Stimulated activated CD8-positive, alpha-beta memory T cell treated with anti-CD3 and anti-CD28 coated beads, Interleukin-15, amount 100 ng/mL, for 24 hours (primary cell): ENCODE measurements at regions not wholly inside any gene's neighbourhood (a gene's known extent, or its start where the extent isn't known, plus 50 kb on each side); places are given as distances from the start of the nearest gene placed in this dataset.
"Not testable (repeated sequence)": the region's sequence is repeated elsewhere in the genome, so short reads cannot be mapped to it uniquely, and the experiment has no call there.

Experiments
- DNase-seq: peaks from one replicate; pipeline ENCODE4 v3.0.0-alpha.2; 2020; ENCODE audit warnings: low read depth

DNA sequence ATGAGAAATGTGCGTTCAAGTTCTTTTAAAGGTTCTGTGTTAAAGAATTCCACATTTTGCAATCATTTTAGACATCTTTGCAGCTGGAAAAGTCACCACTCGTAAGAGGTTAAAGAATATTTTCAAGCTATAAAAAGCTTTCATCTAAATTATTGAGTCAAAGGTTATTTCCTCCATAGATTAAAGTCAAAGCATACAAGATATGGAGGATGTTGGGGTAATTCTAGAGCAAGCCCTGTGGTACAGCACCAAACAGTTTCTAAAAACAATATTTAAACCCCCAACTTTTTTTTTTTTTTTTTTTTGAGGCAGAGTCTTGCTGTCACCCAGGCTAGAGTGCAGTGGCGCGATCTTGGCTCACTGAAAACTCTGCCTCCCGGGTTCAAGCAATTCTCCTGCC, 1299.8 kb upstream of the TMEM132C start:
- no peak for DNase-seq

DNA sequence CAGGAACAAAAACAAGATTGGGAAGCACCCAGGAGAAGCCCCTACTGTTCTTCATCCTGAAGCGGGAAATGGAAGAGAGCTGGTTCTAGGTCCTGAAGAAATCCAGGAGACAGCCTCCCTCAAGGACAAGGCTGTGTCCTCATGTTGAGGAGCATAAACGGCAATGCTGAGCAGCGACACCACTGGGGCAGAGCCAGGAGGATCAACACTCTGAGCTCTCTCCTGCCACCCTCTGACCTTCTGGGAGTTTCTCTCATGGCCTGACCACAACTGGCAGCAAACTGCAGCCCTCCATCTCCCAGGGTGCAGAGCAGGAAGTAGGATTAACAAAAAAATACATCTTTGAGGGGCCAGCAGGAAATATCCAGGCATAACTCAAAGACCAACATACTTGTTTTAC, 1292.2 kb upstream of the TMEM132C start:
- DNase-seq: no peak

DNA sequence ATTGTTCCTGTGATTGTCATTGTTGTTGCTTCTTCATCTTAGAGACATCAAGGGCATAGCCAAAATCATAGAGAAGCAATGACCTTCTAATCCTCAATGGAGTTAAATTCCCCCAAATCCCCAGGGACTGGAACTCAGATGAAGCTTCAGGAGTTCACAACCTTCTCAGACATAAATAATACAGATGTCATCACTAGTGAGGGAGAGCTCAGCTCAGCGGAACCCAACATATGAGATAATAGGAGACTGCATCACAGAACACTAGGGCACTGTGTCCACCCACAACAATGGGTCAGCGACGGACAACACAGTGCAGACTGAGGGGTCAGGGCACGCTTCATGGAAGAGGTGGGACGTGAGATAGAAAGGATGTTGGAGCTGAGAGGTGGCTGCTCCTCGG, 1290.4 kb upstream of the TMEM132C start:
- DNase-seq: no peak

DNA sequence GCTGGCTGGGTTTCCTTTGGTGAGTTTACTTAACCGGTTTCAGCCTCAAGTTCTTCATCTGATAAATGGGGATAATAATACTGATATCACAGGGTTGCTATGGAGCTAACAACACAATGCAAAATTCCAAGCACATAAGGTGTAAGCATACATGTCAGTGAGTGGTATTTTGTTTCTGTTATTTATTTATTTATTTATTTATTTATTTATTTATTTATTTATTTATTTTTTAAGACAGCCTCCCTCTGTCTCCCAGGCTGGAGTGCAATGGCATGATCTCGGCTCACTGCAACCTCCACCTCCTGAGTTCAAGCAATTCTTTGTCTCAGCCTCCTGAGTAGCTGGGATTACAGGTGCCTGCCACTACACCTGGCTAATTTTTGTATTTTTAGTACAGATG, 1287.4 kb upstream of the TMEM132C start:
- DNase-seq: not testable (repeated sequence)

DNA sequence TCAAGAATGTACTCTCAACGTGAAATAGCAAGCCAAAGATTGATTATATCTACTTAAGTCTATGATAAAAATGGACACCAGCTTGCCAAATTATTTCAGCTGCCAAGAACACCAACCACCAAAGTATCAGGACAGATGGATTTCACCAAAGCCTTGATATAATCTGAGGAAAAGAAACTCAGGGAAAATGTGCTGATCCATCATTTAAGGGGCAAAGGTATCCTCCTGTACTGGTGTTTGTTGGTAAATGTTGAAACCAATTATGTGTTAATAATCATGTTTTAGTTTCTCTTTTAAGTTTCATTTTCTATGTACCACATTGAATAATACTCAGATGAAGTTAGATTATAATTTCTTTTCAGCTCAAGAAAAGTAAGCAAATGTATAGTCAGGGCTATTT, 1284.3 kb upstream of the TMEM132C start:
- DNase-seq: no peak

DNA sequence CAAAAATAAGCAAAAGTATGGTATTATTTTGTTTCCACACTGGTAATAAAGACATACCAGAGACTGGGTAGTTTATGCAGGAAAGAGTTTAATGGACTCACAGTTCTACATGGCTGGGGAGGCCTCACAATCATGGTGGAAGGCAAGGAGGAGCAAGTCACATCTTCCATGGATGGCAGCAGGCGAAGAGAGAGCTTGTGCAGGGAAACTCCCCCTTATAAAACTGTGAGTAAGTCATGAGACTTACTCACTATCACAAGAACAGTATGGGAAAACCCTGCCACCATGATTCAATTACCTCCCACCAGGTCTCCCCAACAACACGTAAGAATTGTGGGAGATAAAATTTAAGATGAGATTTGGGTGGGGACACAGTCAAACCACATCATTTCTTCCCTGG, 1283.2 kb upstream of the TMEM132C start:
- DNase-seq: not testable (repeated sequence)

DNA sequence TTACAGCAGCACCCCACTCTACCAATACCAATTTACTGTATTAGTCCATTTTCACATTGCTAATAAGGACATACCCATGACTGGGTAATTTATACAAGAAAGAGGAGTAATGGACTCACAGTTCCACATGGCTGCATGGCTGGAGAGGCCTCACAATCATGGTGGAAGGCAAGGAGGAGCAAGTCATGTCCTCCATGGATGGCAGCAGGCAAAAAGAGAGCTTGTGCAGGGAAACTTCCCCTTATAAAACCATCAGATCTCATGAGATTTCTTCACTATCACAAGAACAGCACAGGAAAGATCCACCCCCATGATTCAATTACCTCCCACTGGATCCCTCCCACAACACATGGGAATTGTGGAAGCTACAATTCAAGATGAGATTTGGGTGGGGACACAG, 1281.3 kb upstream of the TMEM132C start:
- DNase-seq: not testable (repeated sequence)

DNA sequence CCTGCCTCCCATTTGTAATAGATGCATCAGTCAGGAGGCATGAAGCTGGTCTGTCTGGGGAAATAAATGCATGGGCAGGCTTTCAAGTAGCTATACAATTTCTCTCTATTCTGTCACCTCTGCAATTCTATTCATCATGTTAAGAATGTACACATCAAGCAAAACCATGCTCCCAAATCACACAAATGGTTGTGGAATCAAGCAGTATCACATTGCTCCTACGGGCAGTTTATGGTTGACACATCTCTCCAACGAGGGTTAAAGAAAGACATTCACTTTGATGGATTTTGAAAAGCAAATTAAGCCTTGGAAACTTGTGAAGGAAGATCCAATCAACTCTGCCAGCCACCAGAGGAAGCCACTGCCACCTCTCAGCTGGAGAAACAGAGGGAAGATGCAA, 1277.4 kb upstream of the TMEM132C start:
- DNase-seq: no peak

DNA sequence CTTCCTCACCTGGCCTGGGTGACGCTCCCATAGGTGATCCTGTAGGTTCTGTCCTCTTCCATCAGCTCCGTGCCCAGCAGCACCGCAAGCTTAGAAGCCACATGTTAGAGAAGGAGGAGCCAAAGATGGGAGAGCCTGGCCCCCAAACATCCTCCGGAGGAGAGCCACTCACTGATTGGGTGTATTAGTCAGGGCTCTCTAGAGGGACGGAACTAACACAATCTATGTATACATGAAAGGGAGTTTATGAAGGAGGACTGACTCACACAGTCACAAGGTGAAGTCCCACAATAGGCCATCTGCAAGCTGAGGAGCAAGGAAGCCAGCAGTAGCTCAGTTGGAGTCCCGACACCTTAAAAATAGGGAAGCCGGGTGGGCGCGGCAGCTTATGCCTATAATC, 1273.1 kb upstream of the TMEM132C start:
- DNase-seq: no peak

DNA sequence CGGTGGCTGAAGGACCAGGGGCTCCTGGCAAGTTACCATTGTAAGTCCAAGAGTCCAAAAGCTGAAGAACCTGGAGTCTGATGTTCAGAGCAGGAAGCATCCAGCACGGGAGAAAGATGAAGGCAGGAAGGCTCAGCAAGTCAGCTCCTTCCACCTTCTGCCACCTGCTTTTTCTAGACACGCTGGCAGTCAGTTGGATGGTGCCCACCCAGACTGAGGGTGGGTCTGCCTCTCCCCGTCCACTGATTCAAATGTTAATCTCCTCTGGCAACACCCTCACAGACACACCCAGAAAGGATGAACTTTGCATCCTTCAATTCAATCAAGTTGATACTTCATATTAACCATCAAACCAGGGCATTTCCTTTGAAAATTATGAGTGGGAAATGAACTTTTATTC, 1272.4 kb upstream of the TMEM132C start:
- no peak for DNase-seq

DNA sequence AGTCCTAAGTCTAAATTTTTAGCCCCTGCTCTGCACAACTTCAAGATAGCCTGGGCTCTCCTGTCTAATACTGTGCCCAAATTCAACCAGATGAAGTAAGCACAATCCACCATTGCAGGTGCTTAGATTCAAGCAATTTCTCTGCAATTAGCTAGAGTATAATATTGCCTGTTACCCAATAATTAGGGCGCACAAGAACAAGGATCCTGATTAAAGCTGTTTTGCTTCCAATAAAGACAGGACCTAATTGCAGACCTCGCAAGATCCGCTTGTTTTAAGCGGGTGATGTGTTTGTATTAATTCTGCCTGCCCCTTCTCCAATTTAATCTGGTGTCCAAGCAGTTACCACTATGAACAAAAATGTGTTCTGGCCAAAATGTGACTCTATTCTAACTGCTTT, 1268.9 kb upstream of the TMEM132C start:
- DNase-seq: no peak

DNA sequence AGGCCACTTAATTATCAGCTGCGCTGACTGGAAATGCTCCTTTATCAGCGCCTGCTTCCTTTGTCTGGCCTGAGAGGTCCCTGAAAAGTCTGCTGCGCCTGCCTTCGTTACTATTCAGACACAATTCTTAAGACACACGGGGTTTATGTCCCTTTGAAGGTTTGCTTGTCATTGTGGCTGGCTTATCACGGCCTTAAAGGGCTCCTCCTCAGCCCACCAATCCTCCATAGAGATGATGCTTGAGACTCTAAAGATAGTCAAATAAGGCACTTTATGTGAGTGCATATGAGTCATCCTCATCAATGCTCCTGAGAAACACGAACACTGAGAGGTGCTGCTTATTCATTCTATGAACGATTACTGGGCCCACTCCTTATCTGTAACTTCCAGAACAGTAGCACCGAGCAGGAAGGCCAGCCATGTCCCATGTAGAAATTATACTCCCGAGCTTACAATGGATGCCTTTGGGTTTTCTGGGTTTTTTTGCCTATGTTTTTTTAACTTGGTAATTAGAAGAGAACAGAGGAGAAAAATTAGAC, 1268.2 kb upstream of the TMEM132C start:
- DNase-seq: no peak

DNA sequence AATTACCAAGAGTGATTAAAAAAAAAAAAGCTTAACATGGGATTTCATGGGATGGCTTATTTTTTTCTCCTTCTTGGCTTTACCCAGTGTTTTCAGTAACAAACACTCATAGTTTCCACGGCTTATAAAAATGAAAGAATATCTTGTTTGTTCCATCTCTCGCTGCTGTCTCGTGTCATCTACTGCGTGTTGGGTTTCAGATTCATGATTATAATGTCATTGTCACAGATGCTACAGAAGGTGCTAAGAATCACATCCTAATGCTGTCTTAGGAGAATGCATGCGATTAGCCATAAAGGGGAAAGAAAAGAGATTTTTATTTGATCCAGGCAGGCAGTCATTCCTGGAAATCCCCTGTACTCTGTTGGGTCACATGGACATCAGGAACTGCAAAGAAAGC, 1267.6 kb upstream of the TMEM132C start:
- no peak for DNase-seq

DNA sequence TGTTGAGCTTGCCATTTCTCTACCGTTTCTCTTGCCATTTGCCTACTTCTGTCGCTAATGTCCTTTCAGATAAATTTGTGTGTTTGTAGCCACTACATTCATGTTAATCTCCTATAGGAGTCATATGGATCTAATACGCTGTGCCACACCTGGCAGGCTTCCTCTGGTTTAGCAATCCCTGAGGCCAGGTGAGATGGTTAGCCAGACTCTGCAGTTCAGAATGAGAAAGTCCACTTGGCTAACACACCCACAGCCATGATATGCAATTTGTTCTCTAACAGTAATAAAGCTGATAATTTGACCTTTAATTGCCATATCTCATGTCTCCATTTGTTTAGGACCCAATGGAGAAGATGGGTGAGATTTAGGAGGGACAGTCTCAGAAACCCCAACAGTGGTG, 1261.6 kb upstream of the TMEM132C start:
- no peak for DNase-seq

DNA sequence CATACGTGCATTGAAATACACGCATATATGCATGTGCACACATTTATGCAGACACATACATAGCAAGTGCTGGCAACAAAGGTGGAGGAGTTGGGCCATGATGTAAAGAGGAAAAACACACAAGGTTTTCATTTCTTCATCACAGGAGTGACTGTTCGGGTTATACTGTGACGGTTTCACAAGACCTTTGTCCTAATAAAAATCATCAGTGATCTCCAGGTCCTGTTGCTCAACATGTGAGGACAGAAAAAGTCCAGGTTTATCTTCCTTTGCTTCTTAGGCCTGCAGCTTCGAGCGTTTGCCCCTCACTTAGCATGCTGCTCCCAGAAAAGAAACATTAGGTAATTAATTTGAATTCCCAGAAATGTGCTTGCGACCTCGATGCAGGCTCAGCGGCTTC, 1260.0 kb upstream of the TMEM132C start:
- no peak for DNase-seq

DNA sequence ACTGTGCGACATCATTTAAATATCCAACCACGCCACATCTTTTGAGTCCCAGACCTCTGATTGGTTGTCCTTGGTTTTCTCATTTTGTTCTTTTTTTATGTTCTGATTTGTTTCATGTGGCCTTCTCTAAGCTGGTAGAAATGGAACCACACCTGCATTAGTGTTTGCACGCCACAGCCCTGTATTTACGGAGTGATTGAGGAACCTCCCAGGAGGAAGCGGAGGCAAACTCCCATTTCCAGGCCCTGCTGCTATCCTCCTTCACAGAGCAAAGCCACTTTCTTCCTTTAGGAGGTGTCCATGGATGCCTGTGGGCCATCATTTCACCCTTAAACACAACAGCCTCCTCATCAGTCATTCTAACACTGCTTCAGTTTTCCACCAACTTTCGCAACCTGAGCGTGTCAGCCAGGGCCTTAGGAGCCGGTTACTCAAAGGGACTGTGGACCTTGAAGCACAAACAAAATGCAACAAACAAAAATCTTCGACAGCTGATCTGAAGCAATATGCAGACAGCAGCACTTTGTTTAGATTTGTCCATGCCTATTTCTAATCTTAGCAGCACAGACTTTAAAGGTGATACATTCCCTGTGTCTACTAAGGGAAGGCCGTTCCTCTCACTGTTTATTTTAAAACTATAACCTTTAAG, 1258.1 kb upstream of the TMEM132C start:
- no peak for DNase-seq

DNA sequence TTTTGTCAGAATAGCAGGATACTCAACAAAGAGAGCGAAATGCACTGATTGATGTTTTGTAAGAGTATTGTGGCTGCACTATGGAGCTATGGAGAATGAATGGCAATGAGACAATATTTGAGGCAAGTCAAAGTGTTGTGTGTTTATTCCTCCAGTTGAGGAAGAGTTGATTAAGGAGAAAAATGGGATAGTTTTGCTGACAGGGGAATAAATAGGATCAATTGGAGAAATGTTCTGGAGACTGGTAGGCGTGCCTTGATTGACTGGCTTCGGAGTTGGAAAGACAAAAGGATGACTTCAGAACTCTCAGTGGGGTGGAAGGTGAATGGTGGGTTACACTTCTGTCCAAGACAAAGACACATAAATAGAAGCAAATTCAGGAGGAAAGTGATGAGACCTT, 1254.9 kb upstream of the TMEM132C start:
- DNase-seq: no peak

DNA sequence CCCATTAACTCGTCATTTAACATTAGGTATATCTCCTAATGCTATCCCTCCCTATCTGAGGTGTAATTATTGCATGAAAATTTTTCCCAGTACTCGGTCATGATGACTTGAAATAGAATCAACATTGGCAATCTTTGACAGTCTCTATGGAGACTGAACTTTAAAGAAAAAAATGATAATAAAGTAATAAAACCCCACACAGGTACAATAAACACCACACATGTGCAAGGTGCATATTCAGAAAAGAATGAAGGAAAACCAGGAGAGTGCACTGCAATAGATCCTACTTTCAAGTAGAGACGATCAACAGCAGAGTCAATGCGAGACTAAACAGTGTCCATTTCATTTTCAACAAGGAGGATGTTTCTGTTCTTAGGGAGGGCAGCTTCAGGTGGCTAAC, 1253.8 kb upstream of the TMEM132C start:
- no peak for DNase-seq

DNA sequence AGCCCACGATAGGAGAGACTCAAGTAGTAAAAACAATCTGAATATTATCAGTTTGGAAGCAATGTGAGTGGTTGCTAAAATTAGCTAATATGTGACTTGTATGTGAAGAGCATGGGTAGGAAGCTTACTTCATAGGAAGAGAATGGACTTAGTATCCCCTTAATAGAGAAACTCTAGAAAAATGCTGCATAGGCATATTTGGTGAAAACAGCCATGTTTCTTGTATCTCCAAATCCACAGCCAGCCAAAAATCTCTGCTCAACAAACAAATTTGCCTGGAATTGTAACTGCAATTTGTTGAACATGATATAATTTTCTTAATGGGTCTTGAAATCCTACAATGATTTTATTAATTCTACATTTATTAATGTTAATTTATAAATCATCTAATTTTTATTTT, 1252.9 kb upstream of the TMEM132C start:
- DNase-seq: no peak

DNA sequence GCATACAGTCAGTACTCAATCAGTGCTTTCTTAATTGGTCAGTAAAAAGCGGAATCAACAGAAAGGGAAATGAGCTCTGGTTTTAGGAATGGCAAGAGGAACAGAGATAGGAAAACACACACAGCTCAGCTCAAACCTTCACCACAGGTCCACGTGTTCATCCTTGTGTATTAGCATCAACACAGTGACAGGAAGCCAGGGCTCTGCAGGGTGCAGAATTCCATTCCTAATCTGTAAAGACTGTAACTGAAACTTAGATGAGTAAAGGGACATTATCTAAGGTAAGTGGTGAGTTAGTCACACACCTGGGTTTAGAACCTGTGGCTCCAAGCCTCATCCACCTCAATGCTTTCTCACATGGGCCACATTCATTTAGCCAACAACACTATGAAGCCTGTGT, 1242.2 kb upstream of the TMEM132C start:
- DNase-seq: no peak

DNA sequence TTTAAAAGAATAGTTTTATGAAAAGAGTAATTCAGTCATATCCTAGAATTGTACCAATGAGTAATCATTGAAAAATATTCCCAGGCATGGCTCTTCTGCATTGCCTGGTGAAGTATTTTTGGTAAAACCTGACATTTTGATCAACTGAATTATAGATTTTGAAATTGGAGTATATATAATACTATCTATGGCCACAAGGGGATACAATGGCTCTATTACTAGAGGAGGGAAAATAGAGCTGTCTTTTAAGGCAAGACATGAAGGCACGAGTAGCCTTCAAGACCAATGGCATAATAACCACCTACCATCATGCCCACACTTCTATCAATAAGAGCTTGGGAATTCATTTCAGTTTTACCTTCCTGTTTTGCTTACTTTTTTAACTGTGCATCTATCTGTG, 1241.4 kb upstream of the TMEM132C start:
- DNase-seq: no peak

DNA sequence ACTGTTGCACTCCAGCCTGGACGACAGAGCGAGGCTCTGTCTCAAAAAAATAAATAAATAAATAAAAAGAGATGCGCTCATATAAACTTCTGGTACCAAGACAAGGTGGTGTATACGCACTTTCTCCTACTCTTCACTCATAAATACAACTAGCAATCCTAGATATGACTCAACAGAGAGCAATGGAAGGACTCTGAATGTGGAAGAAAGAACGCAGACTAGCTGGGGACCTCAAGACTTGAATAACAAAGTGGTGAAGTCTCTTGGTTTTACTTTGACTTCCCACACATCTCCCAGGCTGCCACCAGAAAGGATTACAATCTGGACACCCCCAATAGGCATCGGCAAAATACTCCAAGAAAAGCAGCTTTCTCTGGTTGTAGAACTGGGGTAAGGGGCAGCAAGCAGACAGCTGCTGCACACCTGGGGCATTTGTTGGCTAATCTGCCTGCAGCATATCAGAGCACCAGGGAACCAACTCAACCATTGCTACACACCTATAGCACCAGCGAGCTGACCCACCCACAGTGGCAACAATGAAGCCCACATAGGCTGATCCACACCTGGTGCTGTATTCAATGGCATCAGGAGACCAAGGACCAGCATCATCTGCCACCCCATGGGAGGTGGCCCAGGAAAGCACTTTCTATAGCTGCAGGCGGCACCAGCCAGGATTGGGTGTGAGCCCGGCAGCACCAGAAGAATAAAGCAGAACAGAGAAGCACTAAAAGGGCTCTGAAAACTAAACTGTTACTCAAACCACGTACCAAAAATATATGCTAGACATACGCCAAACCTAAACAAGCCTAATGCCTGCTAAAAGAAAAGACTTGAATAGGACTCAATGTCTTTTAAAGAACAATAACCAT, 1231.7 kb upstream of the TMEM132C start:
- DNase-seq: no peak

DNA sequence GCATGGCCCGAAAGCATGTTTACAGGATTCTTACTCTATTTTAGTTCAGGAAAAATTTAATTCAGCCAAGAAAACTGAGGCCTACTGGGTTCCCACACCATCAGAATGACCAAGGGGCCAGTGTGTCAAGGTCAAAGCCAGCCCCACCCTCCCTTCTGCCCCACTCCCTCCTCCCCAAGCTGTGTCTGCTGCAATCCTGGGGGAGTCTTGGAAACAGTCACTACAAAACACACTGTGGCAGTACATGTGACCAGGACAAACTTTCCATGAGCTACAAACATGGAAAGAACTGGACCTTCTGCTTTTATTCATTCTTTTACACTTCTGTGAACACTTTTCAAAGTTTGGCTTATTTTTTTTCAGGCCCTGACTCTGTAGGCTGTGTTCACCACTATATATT, 1228.8 kb upstream of the TMEM132C start:
- no peak for DNase-seq

DNA sequence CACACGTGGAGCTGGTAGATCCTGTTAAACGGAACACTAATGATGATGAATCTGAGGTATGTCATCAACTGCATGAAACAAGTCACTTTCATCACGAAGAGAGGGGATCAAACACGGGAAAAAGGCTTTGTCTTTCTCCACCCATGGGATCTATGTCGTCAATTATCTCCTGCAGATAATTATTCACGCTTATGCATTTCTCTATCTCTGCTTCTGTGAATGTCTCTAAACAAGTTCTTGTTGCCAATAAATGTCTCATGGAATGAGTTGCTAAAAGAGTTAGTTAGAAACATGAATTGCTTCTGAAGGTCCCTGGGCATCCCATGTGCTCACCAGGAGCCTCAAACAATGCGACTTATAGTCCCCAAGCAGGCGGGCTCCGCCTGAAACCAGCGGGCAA, 1228.2 kb upstream of the TMEM132C start:
- no peak for DNase-seq
